A549 (cell line): ENCODE measurements at regions not wholly inside any gene's neighbourhood (a gene's known extent, or its start where the extent isn't known, plus 50 kb on each side); places are given as distances from the start of the nearest gene placed in this dataset.

Source experiments
- CTCF ChIP-seq: fragments of >200 bp; sonication (Bioruptor Twin); formaldehyde crosslinking; IDR thresholded peaks from 3 replicates; pipeline ENCODE4 v1.5.1; 2016
- FOSL2 ChIP-seq, 2 experiments: fragments of 450-650 bp in 1 of 2; fragments of >200 bp in 1 of 2; sonication (Bioruptor Twin) in 1 of 2; formaldehyde crosslinking; IDR thresholded peaks; 2 replicates each; pipeline versions ENCODE4 v1.5.0 to v1.6.1; 2016 to 2020; ENCODE audit warnings: mild to moderate bottlenecking in 1 of 2, moderate library complexity in 1 of 2
- HDAC2 ChIP-seq: fragments of 200-600 bp; sonication (generic); IDR thresholded peaks from 2 replicates; pipeline ENCODE4 v1.6.1; 2016
- HMGXB4 ChIP-seq: fragments of 250-450 bp; sonication (Bioruptor Pico); IDR thresholded peaks from 2 replicates; pipeline ENCODE4 v1.5.0; 2021; ENCODE audit warnings: mild to moderate bottlenecking, moderate library complexity, borderline replicate concordance
- MAX ChIP-seq: IDR thresholded peaks from 2 replicates; pipeline ENCODE4 v1.6.1; 2012
- MAZ ChIP-seq: fragments of 150-350 bp; IDR thresholded peaks from 2 replicates; pipeline ENCODE4 v1.6.1; 2014; ENCODE audit warnings: antibody characterized with exemption, low read depth, low read length, borderline replicate concordance
- NPAS2 ChIP-seq: fragments of 250-450 bp; sonication (Bioruptor Pico); IDR thresholded peaks from 2 replicates; pipeline ENCODE4 v1.8.0; 2022; ENCODE audit warnings: mild to moderate bottlenecking, moderate library complexity, borderline replicate concordance
- RAD21 ChIP-seq, 2 experiments: fragments of >200 bp in 1 of 2; sonication (Bioruptor Twin) in 1 of 2; formaldehyde crosslinking in 1 of 2; IDR thresholded peaks in 1 of 2; conservative IDR thresholded peaks in 1 of 2; 2 replicates in 1 of 2; 3 replicates in 1 of 2; pipeline ENCODE4 v1.6.1; 2012 to 2018; ENCODE audit warnings: inconsistent platforms in 1 of 2
- RFX5 ChIP-seq: fragments of 450-650 bp; IDR thresholded peaks from 2 replicates; pipeline ENCODE4 v1.7.1; 2014; ENCODE audit warnings: antibody characterized with exemption, mild to moderate bottlenecking, moderate library complexity
- SREBF2 ChIP-seq: fragments of 450-650 bp; IDR thresholded peaks from 2 replicates; pipeline ENCODE4 v1.6.1; 2014; ENCODE audit warnings: mild to moderate bottlenecking, moderate library complexity
- TP53 ChIP-seq: fragments of 250-450 bp; sonication (Bioruptor Pico); IDR thresholded peaks from 2 replicates; pipeline ENCODE4 v1.5.0; 2021; ENCODE audit warnings: mild to moderate bottlenecking, moderate library complexity

- TF ChIP-seq TP53 (CRISPR knock-in tag) (no peak), HDAC2 (no peak), RAD21 (conservative IDR thresholded peaks at IDR 0.05 in 1 of 2, IDR thresholded peaks at IDR 0.05 in 1 of 2) (no peak), CTCF (no peak), MAX (no peak), HMGXB4 (no peak), NPAS2 (CRISPR knock-in tag) (no peak), MAZ (no peak), SREBF2 (no peak), RFX5 (no peak), FOSL2 (IDR thresholded peaks at IDR 0.05) (no peak), FOSL2 (CRISPR knock-in tag; IDR thresholded peaks at IDR 0.05) (no peak)
Measured at GRCh38 chr3:139868773-139869172, 66.2 kb upstream of the CLSTN2 start.
